ENCODE measurements at regions not wholly inside any gene's neighbourhood (a gene's known extent, or its start where the extent isn't known, plus 50 kb on each side); places are given as distances from the start of the nearest gene placed in this dataset.

- Histone ChIP-seq H3K36me3 (replicated peaks in 1 of 2; ENCODE audit: control extremely low read depth in 1 of 2, control insufficient read depth in 1 of 2, extremely low read depth in 1 of 2, insufficient read depth in 2 of 2, low read length in 1 of 2) (no peaks in the 10 kb centered on the region), H3K27me3 (replicated peaks in 1 of 4; ENCODE audit: control extremely low read depth in 1 of 4, control insufficient read depth in 3 of 4, insufficient read depth in 4 of 4, low read length in 3 of 4) (no peaks in the 10 kb centered on the region), H3K9me3 (ENCODE audit: control extremely low read depth in 1 of 3, control insufficient read depth in 2 of 3, insufficient read depth in 1 of 3, low read length in 2 of 3) (peaks cover 0 to 7% (median 0%) of the 10 kb centered on the region in 3 donors), H2AFZ (ENCODE audit: insufficient read depth, low read depth, low read length, poor library complexity, severe bottlenecking) (no peak overlapping the region), H3K4me1 (ENCODE audit: control insufficient read depth in 2 of 2, insufficient read depth in 2 of 2, low read length in 2 of 2) (peaks cover 19 to 20% of the 10 kb centered on the region in 2 donors), H3K4me3 (ENCODE audit: control extremely low read depth in 1 of 5, extremely low read depth in 1 of 5, insufficient read depth in 1 of 5, low read depth in 2 of 5, low read length in 4 of 5) (no peak overlapping the region), H3K9ac (ENCODE audit: low read length) (no peak overlapping the region), H3K79me2 (ENCODE audit: control insufficient read depth, insufficient read depth, low read length) (no peaks in the 10 kb centered on the region), H4K20me1 (ENCODE audit: control insufficient read depth, insufficient read depth, low read length, poor library complexity, severe bottlenecking) (no peaks in the 10 kb centered on the region), H3K4me2 (replicated peaks; ENCODE audit: low read depth, low read length, poor library complexity, severe bottlenecking) (no peak overlapping the region), H3K27ac (ENCODE audit: low read length in 2 of 2) (no peak overlapping the region)
- peaks cover 34% of the 10 kb centered on the region for H3K4me1 Mint-ChIP-seq
- no peak overlapping the region for H3K4me3 Mint-ChIP-seq
- DNase-seq: no peak
- no peak for ATAC-seq (ENCODE audit: low read depth)
- CTCF ChIA-PET: interaction anchor here (0.7 kb wide), 1 partner anchor 19 kb away, joined by 5 read pairs; no protein-coding TSS in a partner anchor
- intact Hi-C loops (cut with micrococcal nuclease): no loop called here
- no peak for TF ChIP-seq CTCF (IDR thresholded peaks at IDR 0.05)
- TF ChIP-seq EZH2 (IDR thresholded peaks at IDR 0.05; ENCODE audit: borderline replicate concordance, insufficient read depth, low read depth, low read length, poor library complexity, severe bottlenecking): no peak
- H3K27me3 Mint-ChIP-seq: no peaks in the 10 kb centered on the region
- H3K27ac Mint-ChIP-seq: no peak overlapping the region
- H3K9me3 Mint-ChIP-seq (ENCODE audit: insufficient read depth): no peaks in the 10 kb centered on the region
- POLR2A ChIA-PET: no interaction called here
Measured at GRCh38 chr4:81622474-81623184, 150.9 kb upstream of the RASGEF1B start.

DNA sequence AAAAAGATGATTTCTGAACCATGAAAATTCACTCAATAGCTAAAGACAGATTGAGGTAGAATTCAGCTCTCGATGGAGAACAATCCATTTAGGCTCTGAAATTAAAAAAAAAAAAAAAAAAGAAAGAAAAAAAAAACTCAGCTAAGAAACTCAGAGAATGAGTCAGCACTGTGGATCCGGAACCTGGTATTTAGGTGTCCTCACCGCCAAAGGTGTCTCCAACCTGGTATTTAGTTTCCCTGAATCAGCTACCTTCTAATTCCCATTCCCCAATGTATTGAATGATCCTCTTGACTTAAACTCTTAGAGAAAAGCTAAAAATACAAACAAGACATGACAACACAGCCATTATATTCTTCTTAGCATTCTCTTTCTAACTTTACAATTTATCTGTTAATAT, 150.3 kb upstream of the RASGEF1B start:
- ATAC-seq (ENCODE audit: low read depth) (no peak), DNase-seq (no peak)
- no peaks in the 10 kb centered on the region for H3K36me3 ChIP-seq (replicated peaks in 1 of 2; ENCODE audit: control extremely low read depth in 1 of 2, control insufficient read depth in 1 of 2, extremely low read depth in 1 of 2, insufficient read depth in 2 of 2, low read length in 1 of 2)
- ChIA-PET POLR2A (interaction anchor here (0.6 kb wide), 2 partner anchors 8 to 66 kb away, joined by 3 to 4 read pairs; no protein-coding TSS in a partner anchor), CTCF (interaction anchor here (0.7 kb wide), 1 partner anchor 19 kb away, joined by 5 read pairs; no protein-coding TSS in a partner anchor)
- no peak overlapping the region for H2AFZ ChIP-seq (ENCODE audit: insufficient read depth, low read depth, low read length, poor library complexity, severe bottlenecking)
- H3K27me3 ChIP-seq (replicated peaks in 1 of 4; ENCODE audit: control extremely low read depth in 1 of 4, control insufficient read depth in 3 of 4, insufficient read depth in 4 of 4, low read length in 3 of 4): no peaks in the 10 kb centered on the region
- no peaks in the 10 kb centered on the region for H4K20me1 ChIP-seq (ENCODE audit: control insufficient read depth, insufficient read depth, low read length, poor library complexity, severe bottlenecking)
- TF ChIP-seq CTCF (IDR thresholded peaks at IDR 0.05) (no peak), EZH2 (IDR thresholded peaks at IDR 0.05; ENCODE audit: borderline replicate concordance, insufficient read depth, low read depth, low read length, poor library complexity, severe bottlenecking) (no peak)
- peaks cover 0 to 4% (median 0%) of the 10 kb centered on the region in 3 donors for H3K9me3 ChIP-seq (ENCODE audit: control extremely low read depth in 1 of 3, control insufficient read depth in 2 of 3, insufficient read depth in 1 of 3, low read length in 2 of 3)
- Mint-ChIP-seq H3K4me1 (peaks cover 34% of the 10 kb centered on the region), H3K9me3 (ENCODE audit: insufficient read depth) (no peaks in the 10 kb centered on the region), H3K27me3 (no peaks in the 10 kb centered on the region), H3K27ac (no peak overlapping the region), H3K4me3 (no peak overlapping the region)
- intact Hi-C loops (cut with micrococcal nuclease): no loop called here
- peaks cover 19 to 20% of the 10 kb centered on the region in 2 donors for H3K4me1 ChIP-seq (ENCODE audit: control insufficient read depth in 2 of 2, insufficient read depth in 2 of 2, low read length in 2 of 2)
- H3K9ac ChIP-seq (ENCODE audit: low read length): no peak overlapping the region
- no peak overlapping the region for H3K4me3 ChIP-seq (ENCODE audit: control extremely low read depth in 1 of 5, extremely low read depth in 1 of 5, insufficient read depth in 1 of 5, low read depth in 2 of 5, low read length in 4 of 5)
- no peaks in the 10 kb centered on the region for H3K79me2 ChIP-seq (ENCODE audit: control insufficient read depth, insufficient read depth, low read length)
- no peak overlapping the region for H3K4me2 ChIP-seq (replicated peaks; ENCODE audit: low read depth, low read length, poor library complexity, severe bottlenecking)
- 83% methylated on average over 2 of the region's 3 CpGs for WGBS (ENCODE audit: insufficient coverage)
- no peak overlapping the region for H3K27ac ChIP-seq (ENCODE audit: low read length in 2 of 2)
